SK-N-SH treated with all-trans-retinoic acid at 6 μM for 48 hours (cell line): ENCODE measurements at regions not wholly inside any gene's neighbourhood (a gene's known extent, or its start where the extent isn't known, plus 50 kb on each side); places are given as distances from the start of the nearest gene placed in this dataset.

ENCODE experiments used
- ATAC-seq: fragments of 200-7000 bp; cut with Tn5 transposase; 3 replicates; pipeline ENCODE4 v1.9.1; 2020; ENCODE audit warnings: mild to moderate bottlenecking, moderate library complexity
- ARNTL ChIP-seq: fragments of 450-650 bp; formaldehyde crosslinking; IDR thresholded peaks from 2 replicates; pipeline ENCODE4 v1.5.0; 2020; ENCODE audit warnings: low read depth, mild to moderate bottlenecking, moderate library complexity, borderline replicate concordance
- BACH2 ChIP-seq: fragments of 250-450 bp; sonication (Bioruptor Pico); IDR thresholded peaks from 2 replicates; pipeline ENCODE4 v1.9.0; 2021; ENCODE audit warnings: mild to moderate bottlenecking, borderline replicate concordance
- CSDC2 ChIP-seq: fragments of 250-450 bp; sonication (Bioruptor Pico); IDR thresholded peaks from 2 replicates; pipeline ENCODE4 v1.5.0; 2020; ENCODE audit warnings: mild to moderate bottlenecking, moderate library complexity
- ESRRG ChIP-seq: fragments of 250-450 bp; sonication (Bioruptor Pico); IDR thresholded peaks from 2 replicates; pipeline ENCODE4 v1.6.1; 2021; ENCODE audit warnings: mild to moderate bottlenecking
- GLIS3 ChIP-seq: fragments of 250-450 bp; sonication (Bioruptor Pico); IDR thresholded peaks from 2 replicates; pipeline ENCODE4 v1.5.0; 2020; ENCODE audit warnings: mild to moderate bottlenecking, moderate library complexity
- ISL1 ChIP-seq: fragments of 250-450 bp; sonication (Bioruptor Pico); IDR thresholded peaks from 2 replicates; pipeline ENCODE4 v2.1.2; 2022; ENCODE audit warnings: mild to moderate bottlenecking, moderate library complexity
- OSR1 ChIP-seq: fragments of 250-450 bp; sonication (Bioruptor Pico); IDR thresholded peaks from 2 replicates; pipeline ENCODE4 v1.8.0; 2022; ENCODE audit warnings: moderate library complexity, mild to moderate bottlenecking, inconsistent platforms
- POU6F1 ChIP-seq: fragments of 250-450 bp; sonication (Bioruptor Pico); IDR thresholded peaks from 2 replicates; pipeline ENCODE4 v1.8.0; 2021; ENCODE audit warnings: low read depth, mild to moderate bottlenecking, moderate library complexity, borderline replicate concordance
- PPARA ChIP-seq: fragments of 250-450 bp; sonication (Bioruptor Pico); IDR thresholded peaks from 2 replicates; pipeline ENCODE4 v1.5.0; 2020; ENCODE audit warnings: mild to moderate bottlenecking, borderline replicate concordance
- RARB ChIP-seq: fragments of 250-450 bp; sonication (Bioruptor Pico); IDR thresholded peaks from 2 replicates; pipeline ENCODE4 v1.8.0; 2021; ENCODE audit warnings: mild to moderate bottlenecking, moderate library complexity
- SNAI2 ChIP-seq: fragments of 250-450 bp; sonication (Bioruptor Pico); IDR thresholded peaks from 2 replicates; pipeline ENCODE4 v1.5.0; 2020; ENCODE audit warnings: mild to moderate bottlenecking, moderate library complexity
- TCF4 ChIP-seq: fragments of 250-450 bp; sonication (Bioruptor Pico); IDR thresholded peaks from 2 replicates; pipeline ENCODE4 v1.8.0; 2021; ENCODE audit warnings: mild to moderate bottlenecking, moderate library complexity, borderline replicate concordance
- TOX ChIP-seq: fragments of 250-450 bp; sonication (Bioruptor Pico); IDR thresholded peaks from 2 replicates; pipeline ENCODE4 v1.8.0; 2021; ENCODE audit warnings: mild to moderate bottlenecking, moderate library complexity, borderline replicate concordance
- TSHZ2 ChIP-seq: fragments of 250-450 bp; sonication (Bioruptor Pico); IDR thresholded peaks from 2 replicates; pipeline ENCODE4 v1.5.0; 2020; ENCODE audit warnings: mild to moderate bottlenecking, moderate library complexity
- ZC3H10 ChIP-seq: fragments of 250-450 bp; sonication (Bioruptor Pico); IDR thresholded peaks from 2 replicates; pipeline ENCODE4 v1.5.1; 2021; ENCODE audit warnings: mild to moderate bottlenecking, moderate library complexity
- ZFP3 ChIP-seq: fragments of 250-450 bp; sonication (Bioruptor Pico); IDR thresholded peaks from 2 replicates; pipeline ENCODE4 v1.5.0; 2020; ENCODE audit warnings: mild to moderate bottlenecking, moderate library complexity
- ZFP30 ChIP-seq: fragments of 450-650 bp; formaldehyde crosslinking; IDR thresholded peaks from 2 replicates; pipeline ENCODE4 v1.5.0; 2022; ENCODE audit warnings: mild to moderate bottlenecking, moderate library complexity
- ZNF565 ChIP-seq: fragments of 450-650 bp; formaldehyde crosslinking; conservative IDR thresholded peaks from 2 replicates; pipeline ENCODE4 v1.5.0; 2020; ENCODE audit warnings: low read depth, mild to moderate bottlenecking, moderate library complexity
- ZNF8 ChIP-seq: fragments of 450-650 bp; formaldehyde crosslinking; IDR thresholded peaks from 2 replicates; pipeline ENCODE4 v1.5.0; 2020; ENCODE audit warnings: mild to moderate bottlenecking, moderate library complexity
- TF ChIP-seq, protein P1 (sequence below): fragments of 250-450 bp; sonication (Bioruptor Pico); IDR thresholded peaks from 2 replicates; pipeline ENCODE4 v1.8.0; 2020; ENCODE audit warnings: mild to moderate bottlenecking, moderate library complexity, borderline replicate concordance
- TF ChIP-seq, protein P2 (sequence below): fragments of 250-450 bp; sonication (Bioruptor Pico); IDR thresholded peaks from 2 replicates; pipeline ENCODE4 v1.5.1; 2021; ENCODE audit warnings: mild to moderate bottlenecking, moderate library complexity
- TF ChIP-seq, protein P3 (sequence below): fragments of 250-450 bp; sonication (Bioruptor Pico); IDR thresholded peaks from 2 replicates; pipeline ENCODE4 v1.5.1; 2020; ENCODE audit warnings: low read depth, mild to moderate bottlenecking, moderate library complexity

- TF ChIP-seq TOX (CRISPR knock-in tag): no peak
- no peak for TF ChIP-seq ZC3H10 (CRISPR knock-in tag)
- TF ChIP-seq ZFP3 (CRISPR knock-in tag): no peak
- TF ChIP-seq CSDC2 (CRISPR knock-in tag): no peak
- TF ChIP-seq TCF4 (CRISPR knock-in tag): no peak
- TF ChIP-seq BACH2 (CRISPR knock-in tag): no peak
- TF ChIP-seq ISL1 (CRISPR knock-in tag): no peak
- no peak for TF ChIP-seq ARNTL
- TF ChIP-seq POU6F1 (CRISPR knock-in tag): no peak
- TF ChIP-seq, protein P1, sequence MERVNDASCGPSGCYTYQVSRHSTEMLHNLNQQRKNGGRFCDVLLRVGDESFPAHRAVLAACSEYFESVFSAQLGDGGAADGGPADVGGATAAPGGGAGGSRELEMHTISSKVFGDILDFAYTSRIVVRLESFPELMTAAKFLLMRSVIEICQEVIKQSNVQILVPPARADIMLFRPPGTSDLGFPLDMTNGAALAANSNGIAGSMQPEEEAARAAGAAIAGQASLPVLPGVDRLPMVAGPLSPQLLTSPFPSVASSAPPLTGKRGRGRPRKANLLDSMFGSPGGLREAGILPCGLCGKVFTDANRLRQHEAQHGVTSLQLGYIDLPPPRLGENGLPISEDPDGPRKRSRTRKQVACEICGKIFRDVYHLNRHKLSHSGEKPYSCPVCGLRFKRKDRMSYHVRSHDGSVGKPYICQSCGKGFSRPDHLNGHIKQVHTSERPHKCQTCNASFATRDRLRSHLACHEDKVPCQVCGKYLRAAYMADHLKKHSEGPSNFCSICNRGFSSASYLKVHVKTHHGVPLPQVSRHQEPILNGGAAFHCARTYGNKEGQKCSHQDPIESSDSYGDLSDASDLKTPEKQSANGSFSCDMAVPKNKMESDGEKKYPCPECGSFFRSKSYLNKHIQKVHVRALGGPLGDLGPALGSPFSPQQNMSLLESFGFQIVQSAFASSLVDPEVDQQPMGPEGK (CRISPR knock-in tag): no peak
- TF ChIP-seq TSHZ2 (CRISPR knock-in tag): no peak
- no peak for TF ChIP-seq SNAI2 (CRISPR knock-in tag)
- TF ChIP-seq PPARA: no peak
- no peak for TF ChIP-seq ZNF565
- ATAC-seq: no peak
These were observed 112.8 kb upstream of the IRX4 start for GRCh38 chr5:1995491-1995890.

GRCh38 chr5:1987471-1987870 lies 104.7 kb upstream of the IRX4 start:
- no peak for ATAC-seq
- TF ChIP-seq, protein P2, sequence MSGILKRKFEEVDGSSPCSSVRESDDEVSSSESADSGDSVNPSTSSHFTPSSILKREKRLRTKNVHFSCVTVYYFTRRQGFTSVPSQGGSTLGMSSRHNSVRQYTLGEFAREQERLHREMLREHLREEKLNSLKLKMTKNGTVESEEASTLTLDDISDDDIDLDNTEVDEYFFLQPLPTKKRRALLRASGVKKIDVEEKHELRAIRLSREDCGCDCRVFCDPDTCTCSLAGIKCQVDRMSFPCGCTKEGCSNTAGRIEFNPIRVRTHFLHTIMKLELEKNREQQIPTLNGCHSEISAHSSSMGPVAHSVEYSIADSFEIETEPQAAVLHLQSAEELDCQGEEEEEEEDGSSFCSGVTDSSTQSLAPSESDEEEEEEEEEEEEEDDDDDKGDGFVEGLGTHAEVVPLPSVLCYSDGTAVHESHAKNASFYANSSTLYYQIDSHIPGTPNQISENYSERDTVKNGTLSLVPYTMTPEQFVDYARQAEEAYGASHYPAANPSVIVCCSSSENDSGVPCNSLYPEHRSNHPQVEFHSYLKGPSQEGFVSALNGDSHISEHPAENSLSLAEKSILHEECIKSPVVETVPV: no peak

- TF ChIP-seq ZFP3 (CRISPR knock-in tag): no peak
- ATAC-seq: no peak
These were observed 103.1 kb upstream of the IRX4 start for GRCh38 chr5:1985781-1986180.

- TF ChIP-seq POU6F1 (CRISPR knock-in tag) (no peak), OSR1 (CRISPR knock-in tag) (no peak), TCF4 (CRISPR knock-in tag) (no peak), SNAI2 (CRISPR knock-in tag) (no peak), ISL1 (CRISPR knock-in tag) (no peak), PPARA (no peak), RARB (CRISPR knock-in tag) (no peak), GLIS3 (CRISPR knock-in tag) (no peak), TOX (CRISPR knock-in tag) (no peak), ARNTL (no peak), ZC3H10 (CRISPR knock-in tag) (no peak), ESRRG (no peak), ZNF565 (no peak), ZFP30 (CRISPR knock-in tag) (no peak), ZNF8 (CRISPR knock-in tag) (no peak), BACH2 (CRISPR knock-in tag) (no peak), ZFP3 (CRISPR knock-in tag) (no peak), CSDC2 (CRISPR knock-in tag) (no peak)
- TF ChIP-seq, protein P3, sequence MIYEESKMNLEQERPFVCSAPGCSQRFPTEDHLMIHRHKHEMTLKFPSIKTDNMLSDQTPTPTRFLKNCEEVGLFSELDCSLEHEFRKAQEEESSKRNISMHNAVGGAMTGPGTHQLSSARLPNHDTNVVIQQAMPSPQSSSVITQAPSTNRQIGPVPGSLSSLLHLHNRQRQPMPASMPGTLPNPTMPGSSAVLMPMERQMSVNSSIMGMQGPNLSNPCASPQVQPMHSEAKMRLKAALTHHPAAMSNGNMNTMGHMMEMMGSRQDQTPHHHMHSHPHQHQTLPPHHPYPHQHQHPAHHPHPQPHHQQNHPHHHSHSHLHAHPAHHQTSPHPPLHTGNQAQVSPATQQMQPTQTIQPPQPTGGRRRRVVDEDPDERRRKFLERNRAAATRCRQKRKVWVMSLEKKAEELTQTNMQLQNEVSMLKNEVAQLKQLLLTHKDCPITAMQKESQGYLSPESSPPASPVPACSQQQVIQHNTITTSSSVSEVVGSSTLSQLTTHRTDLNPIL (CRISPR knock-in tag): no peak
- TF ChIP-seq, protein P2: no peak
- no peak for ATAC-seq
These were observed 101.4 kb upstream of the IRX4 start for GRCh38 chr5:1983919-1984695.
